ENCODE measurements at regions not wholly inside any gene's neighbourhood (a gene's known extent, or its start where the extent isn't known, plus 50 kb on each side); places are given as distances from the start of the nearest gene placed in this dataset.
"Not testable (repeated sequence)": the region's sequence is repeated elsewhere in the genome, so short reads cannot be mapped to it uniquely, and the experiment has no call there.

- DNase-seq = no peak
Observed at GRCh38 chr10:78654047-78654590, 414.6 kb upstream of the ZMIZ1 start.

GRCh38 chr10:78655979-78656378 lies 412.8 kb upstream of the ZMIZ1 start:
- no peak for DNase-seq

DNA sequence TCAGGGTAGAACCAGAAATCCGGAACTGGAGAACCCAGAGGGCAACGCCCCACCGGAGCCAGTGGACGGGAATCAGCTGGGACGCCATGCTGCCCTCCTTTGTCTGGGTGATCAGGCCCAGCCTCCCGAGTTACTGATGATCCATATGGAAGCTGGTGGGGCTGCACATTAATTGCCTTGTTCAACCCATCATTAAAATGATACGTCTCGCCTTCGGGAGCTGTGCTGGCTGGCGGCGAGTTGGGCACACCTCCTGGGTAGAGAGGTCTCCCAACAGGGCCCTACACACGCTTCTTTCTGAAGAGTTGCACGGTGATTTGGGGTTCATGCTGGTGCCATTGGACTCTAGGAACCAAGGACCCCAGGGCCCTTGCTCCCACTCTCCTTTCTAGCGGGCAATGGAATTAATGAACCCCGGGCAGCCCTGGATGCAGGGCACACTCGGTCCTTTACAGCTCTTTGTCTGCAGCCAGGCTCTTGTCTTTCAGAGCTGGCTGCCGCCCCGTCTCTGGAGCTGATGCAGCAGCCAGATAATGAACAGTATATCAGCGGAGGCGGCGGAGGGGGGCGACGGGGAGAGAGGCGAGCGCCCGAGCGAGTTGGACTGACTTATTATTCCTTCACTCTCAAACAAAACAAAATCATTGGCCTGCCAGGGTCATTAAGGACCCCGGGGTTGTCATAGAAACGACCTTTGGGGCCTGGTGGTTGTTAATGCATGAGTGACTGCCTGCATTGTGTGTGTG lies 412.2 kb upstream of the ZMIZ1 start:
- DNase-seq = peak in 10 of 14 donors; percentile 6 to 66 (median 36)

DNA sequence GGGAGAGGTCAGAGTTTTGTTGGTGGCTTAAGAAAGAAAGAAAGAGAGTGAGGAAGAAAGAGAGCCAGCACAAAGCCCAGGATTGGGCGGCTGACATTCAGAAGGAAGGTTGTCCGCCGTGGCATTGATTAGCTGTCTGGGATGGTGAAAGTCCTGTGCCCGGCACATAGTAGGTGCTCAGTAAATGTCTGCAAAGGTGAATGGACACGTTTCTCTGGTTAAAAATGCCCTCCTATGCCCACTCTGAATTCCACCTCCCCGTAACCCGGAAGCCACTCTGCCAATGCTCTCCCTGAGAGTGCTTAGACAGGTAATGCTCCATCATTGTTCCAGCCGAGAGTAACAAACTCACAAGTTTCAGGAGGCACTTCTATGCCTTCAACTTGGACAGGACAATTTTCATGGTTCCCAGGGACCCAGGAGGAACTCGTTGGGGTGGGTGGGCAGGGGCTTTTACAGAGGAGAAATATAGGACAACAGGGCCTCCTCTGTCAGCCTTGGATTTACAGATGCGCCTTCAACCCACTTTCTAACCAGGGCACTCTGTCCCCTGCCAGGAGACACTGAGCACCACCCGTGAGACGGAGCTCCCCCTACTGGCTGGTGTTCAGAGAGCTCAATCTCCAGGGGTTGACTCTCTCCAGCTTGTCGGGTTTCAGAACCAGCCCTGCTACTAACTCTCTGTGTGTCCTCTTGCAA lies 411.5 kb upstream of the ZMIZ1 start:
- DNase-seq = peak in 11 of 14 donors; percentile 6 to 68 (median 33)

GRCh38 chr10:78657862-78658165 lies 411.0 kb upstream of the ZMIZ1 start:
- no peak for DNase-seq

- DNase-seq = no peak
Observed at GRCh38 chr10:78658645-78659597, 409.8 kb upstream of the ZMIZ1 start.

DNA sequence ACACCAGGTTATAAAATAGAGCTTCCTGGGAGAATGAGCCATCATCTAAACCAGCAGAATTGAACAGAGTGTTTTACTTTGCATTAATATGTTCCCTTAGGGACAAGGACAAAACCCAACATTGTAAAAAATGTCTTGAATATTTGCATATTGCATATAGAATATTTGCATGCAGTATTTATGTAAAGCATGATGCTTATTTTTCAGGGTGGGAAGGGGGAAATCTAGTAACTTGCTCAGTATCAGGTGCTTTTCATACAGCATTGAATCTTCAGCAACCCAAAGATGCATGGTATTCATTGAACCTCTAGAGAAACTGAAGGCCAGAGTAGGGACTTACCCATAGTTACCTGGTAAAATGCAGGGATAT lies 409.2 kb upstream of the ZMIZ1 start:
- no peak for DNase-seq

DNA sequence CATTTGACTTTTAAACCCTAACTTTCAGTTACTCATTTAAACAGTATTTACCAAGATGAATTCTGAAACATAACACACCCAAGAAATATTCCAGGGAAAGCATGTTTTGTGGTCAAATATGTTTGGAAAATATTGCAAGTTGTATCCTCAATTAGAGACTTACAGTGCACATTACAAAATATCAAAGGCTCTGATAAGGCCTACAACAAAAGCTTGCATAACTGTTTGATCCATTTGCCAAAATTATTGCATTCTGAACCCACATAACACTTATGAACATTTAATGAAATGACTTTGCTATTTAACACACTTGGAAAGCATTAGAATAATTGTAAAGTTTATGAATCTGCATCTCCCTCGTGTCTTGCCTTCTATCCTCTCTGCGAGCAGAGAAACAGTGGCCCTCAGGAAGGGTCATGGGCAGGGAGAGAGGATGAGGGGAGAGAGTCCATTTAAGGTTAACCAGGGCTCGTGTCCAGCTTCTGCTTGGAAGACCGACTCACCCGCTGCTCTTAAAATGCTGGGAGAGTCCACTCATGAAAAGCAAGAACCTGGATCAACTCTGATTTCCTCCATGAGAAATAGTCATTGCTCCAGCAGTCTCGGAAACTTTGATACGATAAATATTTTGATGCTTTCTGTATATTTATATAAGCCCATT lies 408.2 kb upstream of the ZMIZ1 start:
- peak in 1 of 14 donors; percentile 42 for DNase-seq

- no peak for DNase-seq
Observed at GRCh38 chr10:78663721-78664120, 405.0 kb upstream of the ZMIZ1 start.

DNA sequence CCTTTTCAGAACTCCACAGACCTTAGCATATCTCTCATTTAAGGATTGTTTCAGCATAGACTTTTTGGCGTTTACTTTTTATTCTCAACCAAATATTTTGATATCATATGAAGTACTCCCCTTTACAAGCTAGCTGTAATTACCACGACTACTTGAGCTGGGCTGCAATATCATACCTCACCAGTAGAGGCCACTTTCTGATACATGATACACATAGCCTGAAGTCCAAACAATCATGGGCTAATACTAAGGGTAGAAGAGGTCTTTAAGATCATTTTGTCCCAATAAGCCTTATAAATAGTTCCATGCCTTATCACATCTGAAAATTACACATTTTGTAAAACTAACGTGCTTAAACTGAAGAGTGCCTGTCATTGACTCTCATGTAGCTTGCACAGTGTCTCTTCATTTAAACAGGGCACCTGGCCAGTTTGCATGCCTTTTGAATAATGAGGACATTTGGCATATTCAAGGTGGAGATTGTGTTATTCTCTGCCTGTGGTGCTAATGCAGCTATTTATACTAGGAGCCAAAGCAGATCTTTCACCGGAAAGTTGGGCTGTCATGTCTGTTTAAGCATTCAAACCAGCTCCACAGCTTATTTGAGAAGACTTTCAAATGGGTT lies 403.7 kb upstream of the ZMIZ1 start:
- DNase-seq = no peak

DNA sequence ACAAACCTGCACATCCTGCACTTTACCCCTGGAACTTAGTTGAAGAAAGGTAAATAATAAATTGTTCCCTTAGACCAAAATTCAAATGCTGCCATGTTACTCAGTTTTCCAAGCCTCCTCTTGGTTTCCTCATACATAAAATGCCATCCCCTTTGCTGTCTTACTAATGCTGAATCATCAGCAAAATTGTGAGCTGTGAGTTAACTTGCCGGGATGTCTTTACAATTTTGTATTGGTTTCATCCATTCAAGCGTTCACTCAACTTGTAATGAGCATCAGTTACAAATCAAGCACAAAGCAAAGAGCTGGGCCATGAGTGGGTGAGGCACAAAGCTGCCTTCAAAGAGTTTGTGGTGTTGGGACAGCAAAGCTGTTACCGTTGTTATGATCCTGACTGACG lies 395.8 kb upstream of the ZMIZ1 start:
- DNase-seq = no peak

GRCh38 chr10:78681141-78681540 lies 387.6 kb upstream of the ZMIZ1 start:
- not testable (repeated sequence) for DNase-seq

DNA sequence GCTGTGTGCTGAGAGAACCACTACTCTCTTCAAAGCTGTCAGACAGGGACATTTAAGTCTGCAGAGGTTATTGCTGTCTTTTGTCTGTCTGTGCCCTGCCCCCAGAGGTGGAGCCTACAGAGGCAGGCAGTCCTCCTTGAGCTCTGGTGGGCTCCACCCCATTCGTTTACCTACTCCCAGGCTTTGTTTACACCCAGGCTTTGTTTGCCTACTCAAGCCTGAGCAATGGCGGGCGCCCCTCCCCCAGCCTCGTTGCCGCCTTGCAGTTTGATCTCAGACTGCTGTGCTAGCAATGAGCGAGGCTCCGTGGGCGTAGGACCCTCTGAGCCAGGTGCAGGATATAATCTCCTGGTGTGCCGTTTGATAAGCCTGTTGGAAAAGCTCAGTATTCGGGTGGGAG lies 386.8 kb upstream of the ZMIZ1 start:
- DNase-seq = not testable (repeated sequence)

DNA sequence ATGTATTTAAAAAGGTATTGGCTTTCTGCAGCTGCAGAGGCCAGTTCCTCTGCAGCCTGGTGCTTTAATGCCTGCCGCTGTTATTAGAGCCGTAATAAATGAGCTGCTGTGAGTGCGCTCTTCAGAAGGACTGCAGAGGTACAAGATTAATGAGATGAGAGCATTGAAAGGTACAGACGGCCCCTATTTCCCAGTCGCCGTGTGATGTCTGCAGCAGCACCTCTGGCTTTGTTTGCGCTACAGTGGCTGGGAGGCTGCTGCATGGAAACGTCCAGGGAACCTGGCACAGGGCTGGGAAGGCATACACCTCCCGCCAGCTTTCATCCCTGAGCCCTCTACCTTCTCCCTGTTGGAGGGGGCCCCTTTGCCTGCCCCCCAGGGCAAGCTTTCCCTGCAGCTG lies 383.8 kb upstream of the ZMIZ1 start:
- DNase-seq = no peak

GRCh38 chr10:78685466-78686103 lies 383.2 kb upstream of the ZMIZ1 start:
- no peak for DNase-seq

DNA sequence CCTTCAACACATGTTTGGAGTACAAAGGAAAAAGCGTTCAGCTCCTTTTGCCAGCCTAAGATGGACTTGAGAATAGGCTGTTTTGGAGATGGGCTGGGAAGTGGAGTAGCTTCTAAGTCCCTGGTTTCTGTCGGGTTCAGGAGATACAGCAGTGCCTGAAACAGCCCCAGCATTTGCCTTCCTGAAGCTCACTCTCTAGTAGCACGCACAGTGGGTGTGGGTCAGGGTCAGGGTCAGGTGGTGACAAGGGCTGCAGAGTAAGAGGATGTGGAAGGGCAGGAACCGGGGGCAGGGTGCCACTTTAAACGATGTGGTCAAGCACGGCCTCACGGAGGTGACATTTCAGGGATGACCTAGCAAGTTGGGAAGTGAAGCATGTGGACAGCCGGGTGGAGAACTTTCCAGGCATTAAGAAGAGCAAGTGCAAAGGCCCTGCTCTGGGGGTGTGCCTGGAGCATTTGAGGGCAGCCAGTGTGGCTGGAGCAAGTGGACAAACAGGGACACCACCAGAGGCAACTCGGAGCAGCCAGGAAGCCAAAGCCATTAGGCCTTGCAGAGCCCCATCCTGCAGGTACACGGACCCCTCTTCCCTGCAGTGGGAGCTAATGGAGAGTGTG lies 382.2 kb upstream of the ZMIZ1 start:
- DNase-seq = no peak

GRCh38 chr10:78687626-78688025 lies 381.1 kb upstream of the ZMIZ1 start:
- no peak for DNase-seq

DNA sequence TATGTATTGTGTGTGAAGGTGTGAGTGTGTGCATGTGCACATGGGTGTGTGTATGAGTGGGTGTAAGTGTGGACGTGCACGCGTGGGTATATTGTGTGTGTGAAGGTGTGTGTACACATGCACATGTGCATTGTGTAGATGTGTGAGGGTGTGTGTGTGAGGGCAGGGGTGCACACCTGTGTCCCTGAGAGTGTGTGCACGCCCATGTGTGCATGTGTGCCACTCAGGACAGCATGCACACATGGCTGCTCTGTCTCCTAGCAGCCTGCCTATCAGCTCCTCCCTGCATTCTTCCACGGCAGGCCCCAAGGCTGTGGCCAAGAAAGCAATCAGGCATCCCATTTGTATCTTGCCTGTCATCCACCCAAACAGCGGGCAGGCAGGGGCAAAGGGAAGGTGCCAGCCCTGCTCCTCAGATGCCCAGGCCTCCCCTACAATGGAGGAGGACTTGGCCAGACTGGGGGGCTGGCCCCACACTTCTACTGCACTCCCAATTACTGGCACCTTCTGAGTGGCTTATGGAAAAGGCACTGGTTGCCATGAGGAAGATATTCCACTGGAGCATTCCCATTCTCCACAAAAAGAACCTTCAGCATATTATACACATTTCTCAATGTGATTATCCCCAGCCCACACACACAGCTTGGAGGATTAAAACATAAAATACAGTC lies 380.4 kb upstream of the ZMIZ1 start:
- DNase-seq = peak in 3 of 14 donors; percentile 19 to 59 (median 36)

DNA sequence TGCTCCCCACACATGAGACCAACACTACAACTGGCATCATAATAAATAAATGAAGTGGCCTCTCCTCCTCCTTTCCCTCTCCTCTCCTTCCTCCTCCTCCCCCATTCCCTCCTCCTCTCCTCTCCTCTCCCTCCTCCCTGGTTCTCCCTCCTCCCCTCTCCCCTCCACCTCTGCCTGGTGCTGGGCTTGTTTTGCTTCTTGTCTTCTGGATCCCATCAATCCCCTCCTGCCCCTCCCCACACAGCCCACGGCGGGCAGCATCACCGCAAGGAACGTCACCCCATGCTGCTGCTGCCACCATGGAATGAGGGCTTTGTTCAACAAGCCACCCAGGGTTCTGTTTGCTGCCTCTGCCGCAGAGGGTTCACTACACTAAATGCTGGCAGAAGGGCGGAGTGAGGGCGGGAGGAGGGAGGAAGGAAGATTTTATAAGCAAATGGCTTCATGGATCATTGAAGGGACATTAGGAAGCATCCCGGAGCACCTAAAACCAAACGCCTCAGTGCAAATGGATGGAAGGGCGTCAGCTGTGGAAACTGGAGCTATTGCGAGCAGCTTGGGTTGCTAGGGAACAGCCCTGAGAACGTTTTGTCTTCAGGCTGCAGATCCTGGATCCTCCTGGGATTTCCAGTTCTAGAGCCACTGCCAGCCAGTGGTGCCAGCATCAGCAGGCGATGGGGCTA lies 379.7 kb upstream of the ZMIZ1 start:
- peak in 7 of 14 donors; percentile 39 to 76 (median 54) for DNase-seq

DNA sequence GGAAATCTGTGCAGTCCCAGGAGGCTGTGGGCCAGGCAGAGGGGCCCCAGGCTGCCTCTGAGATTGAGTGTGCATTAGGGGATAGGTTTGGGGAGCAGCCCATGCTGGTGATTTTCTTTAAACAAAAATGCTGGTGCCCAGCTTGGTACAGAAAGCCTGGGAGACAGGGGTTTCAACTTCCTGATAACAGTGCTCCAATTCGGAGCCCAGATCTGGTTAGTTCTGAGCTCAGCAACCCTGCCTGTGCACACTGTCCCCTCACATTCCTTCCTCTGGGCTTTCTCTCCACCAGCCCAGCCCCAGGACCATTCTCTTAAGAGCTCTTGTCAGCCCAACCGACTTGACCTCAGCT lies 379.2 kb upstream of the ZMIZ1 start:
- no peak for DNase-seq
